Right lobe of liver (tissue), 6 donors: ENCODE measurements at regions not wholly inside any gene's neighbourhood (a gene's known extent, or its start where the extent isn't known, plus 50 kb on each side); places are given as distances from the start of the nearest gene placed in this dataset.

Experiments
- ATAC-seq, 4 donors: fragments of 200-7000 bp; cut with Tn5 transposase; one replicate each; pipeline ENCODE4 v1.9.1; 2020; ENCODE audit warnings: mild to moderate bottlenecking in 4 of 4, moderate library complexity in 4 of 4
- DNase-seq, 3 donors: peaks; one replicate each; pipeline ENCODE4 v3.0.0-alpha.2; 2020
- H3K27ac ChIP-seq, 3 donors: fragments of 200-600 bp; one replicate each; pipeline ENCODE4 v1.8.0; 2022
- H3K27me3 ChIP-seq, 2 donors: fragments of 200-600 bp; one replicate each; pipeline ENCODE4 v1.8.0; 2022
- H3K36me3 ChIP-seq, 4 donors: fragments of 200-600 bp; sonication (generic) in 1 of 4; one replicate each; pipeline versions ENCODE4 v1.5.1 to v1.8.0; 2017 to 2022; ENCODE audit warnings: control low read depth in 1 of 4
- H3K4me1 ChIP-seq, 4 donors: fragments of 200-600 bp; sonication (generic) in 1 of 4; one replicate each; pipeline versions ENCODE4 v1.5.1 to v1.8.0; 2017 to 2022; ENCODE audit warnings: control low read depth in 1 of 4
- H3K4me3 ChIP-seq, 3 donors: fragments of 200-600 bp; one replicate each; pipeline ENCODE4 v1.8.0; 2022
- H3K9me3 ChIP-seq, 4 donors: fragments of 200-600 bp; sonication (generic) in 1 of 4; one replicate each; pipeline versions ENCODE4 v1.5.1 to v1.8.0; 2017 to 2022; ENCODE audit warnings: control low read depth in 1 of 4
- POLR2A ChIP-seq: fragments of 450-650 bp; IDR thresholded peaks from one replicate; pipeline ENCODE4 v1.6.1; 2017; ENCODE audit warnings: antibody characterized with exemption, mild to moderate bottlenecking
- WGBS: methylation state at CpG from one replicate; pipeline ENCODE4 v1.1.6; 2018; ENCODE audit warnings: low coverage, low lambda C conversion rate; ENCODE audit not compliant: insufficient coverage; ENCODE audit errors: missing lambda C conversion rate; 5-methylcytosine and 5-hydroxymethylcytosine counted together
- intact Hi-C, 2 donors: fragments of 100-400 bp; cut with DNase I; formaldehyde crosslinking; loops; one replicate each; pipeline versions ENCODE4 v1.11.2 to v1.14.1; 2022
- TF ChIP-seq, protein P1 (sequence below), 4 donors: fragments of 200-600 bp in 3 of 4; fragments of 450-650 bp in 1 of 4; IDR thresholded peaks; one replicate each; pipeline versions ENCODE4 v1.5.1 to v1.8.0; 2016 to 2022; ENCODE audit warnings: antibody characterized with exemption in 4 of 4, mild to moderate bottlenecking in 2 of 4
- donor health status: DM: no; HTN: yes; CAD: no.
- donor health status: DM: no; HTN: no; CAD: no.
- donor health status: DM: no; HTN: no; CAD: no.
- donor health status: DM: no; HTN: yes; CAD: no.
- donor health status: DM: no; HTN: yes; CAD: no.

DNA sequence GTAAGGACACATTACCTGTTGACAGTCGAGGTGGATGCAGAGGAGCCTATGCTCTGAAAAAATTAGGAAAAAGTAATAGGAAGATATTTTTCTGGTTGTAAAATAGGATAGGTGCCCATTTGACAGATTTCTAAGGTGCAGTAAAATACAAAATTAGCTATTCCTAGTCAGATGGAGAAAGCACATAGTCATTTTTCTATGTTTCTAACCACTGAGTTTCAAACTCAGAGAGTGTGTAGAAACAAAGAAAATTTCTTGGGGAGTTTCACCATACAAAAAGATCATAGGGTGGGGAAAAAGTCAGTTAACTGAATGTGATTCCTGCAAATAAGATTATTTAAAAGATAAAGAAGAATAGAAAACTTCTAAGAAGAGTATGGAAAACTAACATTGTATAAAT, 666.9 kb downstream of the KCNT2 start:
- Histone ChIP-seq H3K9me3 (no peaks in the 10 kb centered on the region), H3K27ac (no peak overlapping the region), H3K27me3 (no peaks in the 10 kb centered on the region), H3K4me1 (no peaks in the 10 kb centered on the region), H3K4me3 (no peak overlapping the region), H3K36me3 (no peaks in the 10 kb centered on the region)
- 42% methylated on average over 1 of the region's 1 CpG for WGBS
- ATAC-seq (no peak), DNase-seq (no peak)
- TF ChIP-seq POLR2A = no peak
- TF ChIP-seq, protein P1, sequence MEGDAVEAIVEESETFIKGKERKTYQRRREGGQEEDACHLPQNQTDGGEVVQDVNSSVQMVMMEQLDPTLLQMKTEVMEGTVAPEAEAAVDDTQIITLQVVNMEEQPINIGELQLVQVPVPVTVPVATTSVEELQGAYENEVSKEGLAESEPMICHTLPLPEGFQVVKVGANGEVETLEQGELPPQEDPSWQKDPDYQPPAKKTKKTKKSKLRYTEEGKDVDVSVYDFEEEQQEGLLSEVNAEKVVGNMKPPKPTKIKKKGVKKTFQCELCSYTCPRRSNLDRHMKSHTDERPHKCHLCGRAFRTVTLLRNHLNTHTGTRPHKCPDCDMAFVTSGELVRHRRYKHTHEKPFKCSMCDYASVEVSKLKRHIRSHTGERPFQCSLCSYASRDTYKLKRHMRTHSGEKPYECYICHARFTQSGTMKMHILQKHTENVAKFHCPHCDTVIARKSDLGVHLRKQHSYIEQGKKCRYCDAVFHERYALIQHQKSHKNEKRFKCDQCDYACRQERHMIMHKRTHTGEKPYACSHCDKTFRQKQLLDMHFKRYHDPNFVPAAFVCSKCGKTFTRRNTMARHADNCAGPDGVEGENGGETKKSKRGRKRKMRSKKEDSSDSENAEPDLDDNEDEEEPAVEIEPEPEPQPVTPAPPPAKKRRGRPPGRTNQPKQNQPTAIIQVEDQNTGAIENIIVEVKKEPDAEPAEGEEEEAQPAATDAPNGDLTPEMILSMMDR (IDR thresholded peaks at IDR 0.05) = no peak
- intact Hi-C loops = no loop called here

DNA sequence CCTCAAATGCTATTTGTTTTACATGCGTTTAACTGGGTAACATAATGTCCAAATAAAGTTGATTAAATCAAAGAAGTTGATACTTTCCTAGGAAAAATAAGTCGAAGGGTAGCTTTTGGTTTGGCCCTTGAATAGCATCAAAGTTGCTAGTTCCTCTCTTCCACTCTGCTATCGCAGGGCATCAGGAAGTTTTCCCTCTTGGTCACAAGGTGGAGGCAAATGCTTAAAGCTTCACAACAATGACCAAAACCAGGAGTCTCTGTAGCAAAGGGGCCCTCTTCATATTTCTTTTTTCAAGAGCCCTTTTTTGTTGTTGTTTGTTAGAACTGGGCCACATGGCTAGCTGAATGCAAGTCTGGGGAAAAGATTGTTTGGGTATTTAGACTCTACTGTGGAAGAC, 668.4 kb downstream of the KCNT2 start:
- ATAC-seq (no peak), DNase-seq (no peak)
- Histone ChIP-seq H3K9me3 (no peaks in the 10 kb centered on the region), H3K36me3 (no peaks in the 10 kb centered on the region), H3K27ac (no peak overlapping the region), H3K27me3 (no peaks in the 10 kb centered on the region), H3K4me3 (no peak overlapping the region), H3K4me1 (no peaks in the 10 kb centered on the region)
- intact Hi-C loops = no loop called here
- WGBS = 40% methylated on average over 3 of the region's 3 CpGs
- no peak for TF ChIP-seq POLR2A
- TF ChIP-seq, protein P1 (IDR thresholded peaks at IDR 0.05) = peak in 1 of 4 donors; percentile 20

DNA sequence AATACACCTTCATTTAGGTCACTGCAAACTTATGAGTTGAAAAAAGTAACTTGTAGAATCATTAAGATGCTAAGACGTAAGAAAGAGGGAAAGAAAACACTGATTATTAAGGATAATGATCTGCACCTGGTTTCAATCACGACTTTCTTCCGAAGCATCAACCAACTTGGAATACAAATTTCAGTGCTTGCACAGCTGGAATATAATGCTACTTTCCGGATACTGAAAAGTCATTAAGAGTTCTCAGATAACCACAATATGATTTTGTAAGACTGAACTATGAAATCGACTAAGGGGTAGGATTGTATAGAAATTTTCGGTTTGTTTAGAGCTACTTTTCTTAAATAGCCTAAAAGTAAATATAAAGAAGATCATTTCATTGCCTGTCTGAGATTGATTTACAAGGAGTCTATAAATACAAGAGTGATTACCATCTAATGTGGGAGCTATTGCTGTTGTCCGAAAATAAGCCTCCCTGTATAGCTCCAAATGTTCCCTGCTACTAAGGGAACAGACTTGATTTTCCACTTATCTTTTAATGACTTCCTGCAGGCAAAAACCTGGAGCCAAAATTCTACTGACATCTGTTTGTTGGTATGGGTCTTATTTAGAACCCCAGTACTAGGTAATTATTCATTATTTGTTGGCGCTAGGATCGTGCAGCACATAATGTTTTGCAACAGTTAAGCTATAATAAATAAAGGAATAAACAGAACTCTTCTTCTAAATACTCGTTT, 673.3 kb downstream of the KCNT2 start:
- H3K27ac ChIP-seq = no peak overlapping the region
- no peak overlapping the region for H3K4me3 ChIP-seq
- ATAC-seq (no peak), DNase-seq (no peak)
- intact Hi-C loops = no loop called here
- TF ChIP-seq POLR2A = no peak
- TF ChIP-seq, protein P1 (IDR thresholded peaks at IDR 0.05) = no peak
- no peaks in the 10 kb centered on the region for H3K4me1 ChIP-seq
- no peaks in the 10 kb centered on the region for H3K27me3 ChIP-seq
- no peaks in the 10 kb centered on the region for H3K36me3 ChIP-seq
- no peaks in the 10 kb centered on the region for H3K9me3 ChIP-seq
- WGBS = 37% methylated on average over 10 of the region's 10 CpGs

DNA sequence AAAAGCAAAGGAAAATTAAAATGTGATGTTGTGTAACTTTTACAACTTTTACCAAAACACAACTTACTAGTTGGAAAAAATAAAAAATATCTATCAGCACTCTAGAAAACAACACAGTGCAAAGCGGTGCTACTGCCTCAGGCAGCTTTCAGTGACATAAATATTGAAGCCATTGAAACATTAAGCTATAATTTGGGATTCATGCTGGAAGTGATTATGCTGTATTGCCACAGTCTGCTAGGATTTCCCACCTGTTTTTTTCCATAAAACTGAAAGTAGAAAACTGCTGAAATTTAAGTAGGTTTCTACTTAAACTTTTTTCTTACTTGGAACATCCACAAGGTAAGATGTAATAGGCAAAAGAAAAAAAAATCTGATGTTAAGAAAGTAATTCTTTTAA, 674.4 kb downstream of the KCNT2 start:
- DNase-seq (no peak), ATAC-seq (no peak)
- intact Hi-C loops = no loop called here
- no peaks in the 10 kb centered on the region for H3K4me1 ChIP-seq
- TF ChIP-seq POLR2A = no peak
- TF ChIP-seq, protein P1 (IDR thresholded peaks at IDR 0.05) = no peak
- H3K27ac ChIP-seq = no peak overlapping the region
- WGBS = 87% methylated on average over 1 of the region's 1 CpG
- no peaks in the 10 kb centered on the region for H3K9me3 ChIP-seq
- H3K27me3 ChIP-seq = no peaks in the 10 kb centered on the region
- H3K4me3 ChIP-seq = no peak overlapping the region
- H3K36me3 ChIP-seq = no peaks in the 10 kb centered on the region
